ENCODE measurements at regions not wholly inside any gene's neighbourhood (a gene's known extent, or its start where the extent isn't known, plus 50 kb on each side); places are given as distances from the start of the nearest gene placed in this dataset.
A peak's percentile ranks its signal among the peaks of the same experiment; 100 is the strongest.

- TF ChIP-seq MEIS2 (IDR thresholded peaks at IDR 0.05; ENCODE audit: partially characterized antibody): peak; percentile 7
- TF ChIP-seq JUND (IDR thresholded peaks at IDR 0.05; ENCODE audit: borderline replicate concordance, low read depth, low read length): peak; percentile 73
- peak; percentile 27; the same call in 1 of the 3 replicates for TF ChIP-seq JUND (tag; IDR thresholded peaks at IDR 0.05; ENCODE audit: borderline replicate concordance, low read depth, low read length)
- TF ChIP-seq CCAR2 (IDR thresholded peaks at IDR 0.05; ENCODE audit: low read depth, low read length): no peak
- 0 out of 2 replicates have a peak, but pooled peaks have one; percentile 28 for TF ChIP-seq CBFA2T3 (IDR thresholded peaks at IDR 0.05)
- TF ChIP-seq EHMT2 (IDR thresholded peaks at IDR 0.05): no peak
- TF ChIP-seq CBFA2T2 (conservative IDR thresholded peaks at IDR 0.05): 0 out of 2 replicates have a peak, but pooled peaks have one; percentile 8
- TF ChIP-seq DPF2 (IDR thresholded peaks at IDR 0.05): 0 out of 2 replicates have a peak, but pooled peaks have one; percentile 10
Observed at GRCh38 chr11:88414981-88415413, 77.5 kb upstream of the CTSC start (continued).

GRCh38 chr11:88414385-88414861 is 76.9 kb upstream of the CTSC start:
- Histone ChIP-seq H3K9me1 (ENCODE audit: control insufficient read depth, insufficient read depth, low read length) (no peaks in the 10 kb centered on the region), H3K4me2 (ENCODE audit: insufficient read depth, low read length) (peak overlapping the region; percentile 19; the same call in 1 of the 2 replicates), H3K9me3 (replicated peaks; ENCODE audit: control insufficient read depth, insufficient read depth, low read depth, low read length) (no peaks in the 10 kb centered on the region), H3K36me3 (ENCODE audit: control insufficient read depth, insufficient read depth, low read length) (no peaks in the 10 kb centered on the region), H3K27me3 (ENCODE audit: control insufficient read depth in 2 of 2, insufficient read depth in 2 of 2, low read length in 2 of 2) (no peaks in the 10 kb centered on the region), H3K27ac (ENCODE audit: extremely low read depth, low read depth, low read length) (peak overlapping the region; percentile 17; the same call in 1 of the 3 replicates), H4K20me1 (replicated peaks; ENCODE audit: control insufficient read depth, insufficient read depth, low read length) (no peaks in the 10 kb centered on the region), H2AFZ (ENCODE audit: low read depth, low read length) (peak overlapping the region; percentile 80), H3K79me2 (ENCODE audit: control insufficient read depth, insufficient read depth, low read length) (no peaks in the 10 kb centered on the region), H3K9ac (ENCODE audit: insufficient read depth in 1 of 2, low read depth in 2 of 2, low read length in 2 of 2) (no peak overlapping the region), H3K4me1 (replicated peaks in 1 of 2; ENCODE audit: control insufficient read depth in 2 of 2, insufficient read depth in 2 of 2, low read length in 2 of 2) (peaks cover 0 to 15% of the 10 kb centered on the region in 2 experiments; a peak in 3 of 5 replicates), H3K4me3 (no peak overlapping the region)
- ChIA-PET POLR2A (interaction anchor here (0.7 to 0.9 kb wide), 2 partner anchors 9 to 12 kb away, joined by 3 read pairs; no protein-coding TSS in a partner anchor), CTCF (ENCODE audit: low intra/inter-chr PET ratio) (no interaction called here)
- DNase-seq (ENCODE audit: extremely low read depth in 1 of 4, low spot score in 3 of 4) (peak in 2 of 4 experiments; percentile 31 to 75), ATAC-seq (peak; percentile 85), FAIRE-seq (peak; percentile 79)
- 0% methylated on average over 5 of the region's 5 CpGs for WGBS (ENCODE audit: insufficient coverage, low coverage, missing lambda C conversion rate)
- in situ Hi-C loops (cut with MboI): no loop called here
- BruUV-seq (replicated peaks): no TSS peak
- intact Hi-C loops (cut with micrococcal nuclease): no loop called here
- peak; percentile 55 for TF ChIP-seq TFE3 (CRISPR knock-in tag; IDR thresholded peaks at IDR 0.05)
- no peak for TF ChIP-seq HOXB6 (CRISPR knock-in tag; IDR thresholded peaks at IDR 0.05; ENCODE audit: borderline replicate concordance)
- TF ChIP-seq ARHGAP35 (IDR thresholded peaks at IDR 0.05; ENCODE audit: partially characterized antibody): no peak
- no peak for TF ChIP-seq TCFL5 (CRISPR knock-in tag; conservative IDR thresholded peaks at IDR 0.05)
- no peak; the same call in 1 of the 2 replicates for TF ChIP-seq VEZF1 (CRISPR knock-in tag; IDR thresholded peaks at IDR 0.05)
- peak; percentile 46; the same call in 1 of the 2 replicates for TF ChIP-seq SMAD4 (CRISPR knock-in tag; conservative IDR thresholded peaks at IDR 0.05)
- TF ChIP-seq MYC (IDR thresholded peaks at IDR 0.05; ENCODE audit: low read depth, low read length): peak; percentile 50
- no peak for TF ChIP-seq MYC (CRISPR knock-in tag; IDR thresholded peaks at IDR 0.05; ENCODE audit: borderline replicate concordance, low read depth)
- no peak for TF ChIP-seq HNRNPUL1 (IDR thresholded peaks at IDR 0.05; ENCODE audit: low read length)
